ENCODE measurements at regions not wholly inside any gene's neighbourhood (a gene's known extent, or its start where the extent isn't known, plus 50 kb on each side); places are given as distances from the start of the nearest gene placed in this dataset.

- no peaks in the 10 kb centered on the region for H4K20me1 ChIP-seq (ENCODE audit: control insufficient read depth, extremely low read depth, insufficient read depth, low read length)
- dilution Hi-C loops (cut with MboI; ENCODE audit: extremely low pct_ligation_motif_present, low sequenced_read_pairs): no loop called here
- no peak overlapping the region for H3K9ac ChIP-seq (ENCODE audit: control insufficient read depth, extremely low read depth, insufficient read depth, low read length)
- no peak overlapping the region for H2AFZ ChIP-seq (ENCODE audit: control insufficient read depth, low read length)
- no peak overlapping the region for H3K4me2 ChIP-seq (ENCODE audit: control insufficient read depth, extremely low read depth, insufficient read depth, low read depth, low read length)
- no peak for TF ChIP-seq EZH2 (IDR thresholded peaks at IDR 0.05; ENCODE audit: low read length)
- TF ChIP-seq, protein P1, sequence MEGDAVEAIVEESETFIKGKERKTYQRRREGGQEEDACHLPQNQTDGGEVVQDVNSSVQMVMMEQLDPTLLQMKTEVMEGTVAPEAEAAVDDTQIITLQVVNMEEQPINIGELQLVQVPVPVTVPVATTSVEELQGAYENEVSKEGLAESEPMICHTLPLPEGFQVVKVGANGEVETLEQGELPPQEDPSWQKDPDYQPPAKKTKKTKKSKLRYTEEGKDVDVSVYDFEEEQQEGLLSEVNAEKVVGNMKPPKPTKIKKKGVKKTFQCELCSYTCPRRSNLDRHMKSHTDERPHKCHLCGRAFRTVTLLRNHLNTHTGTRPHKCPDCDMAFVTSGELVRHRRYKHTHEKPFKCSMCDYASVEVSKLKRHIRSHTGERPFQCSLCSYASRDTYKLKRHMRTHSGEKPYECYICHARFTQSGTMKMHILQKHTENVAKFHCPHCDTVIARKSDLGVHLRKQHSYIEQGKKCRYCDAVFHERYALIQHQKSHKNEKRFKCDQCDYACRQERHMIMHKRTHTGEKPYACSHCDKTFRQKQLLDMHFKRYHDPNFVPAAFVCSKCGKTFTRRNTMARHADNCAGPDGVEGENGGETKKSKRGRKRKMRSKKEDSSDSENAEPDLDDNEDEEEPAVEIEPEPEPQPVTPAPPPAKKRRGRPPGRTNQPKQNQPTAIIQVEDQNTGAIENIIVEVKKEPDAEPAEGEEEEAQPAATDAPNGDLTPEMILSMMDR (optimal IDR thresholded peaks at IDR 0.05 in 1 of 3, IDR thresholded peaks at IDR 0.05 in 1 of 3, conservative IDR thresholded peaks at IDR 0.05 in 1 of 3; ENCODE audit: extremely low read depth in 1 of 3, insufficient read depth in 2 of 3, low read length in 3 of 3): no peak
- no peaks in the 10 kb centered on the region for H3K36me3 ChIP-seq (ENCODE audit: control insufficient read depth in 2 of 2, extremely low read depth in 1 of 2, insufficient read depth in 2 of 2, low read length in 2 of 2)
- no peak overlapping the region for H3K4me3 ChIP-seq (ENCODE audit: control insufficient read depth in 2 of 3, extremely low read depth in 1 of 3, insufficient read depth in 2 of 3, low read depth in 1 of 3, low read length in 3 of 3)
- H3K27ac ChIP-seq (ENCODE audit: control insufficient read depth, insufficient read depth, low read length): no peak overlapping the region
- peaks cover 14% of the 10 kb centered on the region for H3K4me1 ChIP-seq (ENCODE audit: control insufficient read depth, extremely low read depth, insufficient read depth, low read length)
- no peaks in the 10 kb centered on the region for H3K79me2 ChIP-seq (ENCODE audit: control insufficient read depth, insufficient read depth, low read length)
- no peak for DNase-seq (ENCODE audit: low read depth, low spot score)
- no peak for FAIRE-seq
- H3K9me3 ChIP-seq (ENCODE audit: control insufficient read depth, low read depth, low read length): no peaks in the 10 kb centered on the region
- H3K27me3 ChIP-seq (ENCODE audit: control insufficient read depth, extremely low read depth, insufficient read depth, low read length): no peaks in the 10 kb centered on the region
- H3K9me1 ChIP-seq (ENCODE audit: control insufficient read depth, extremely low read depth, insufficient read depth, low read length): no peaks in the 10 kb centered on the region
These were observed 296.4 kb upstream of the MKLN1 start for GRCh38 chr7:131031099-131031868.

DNA sequence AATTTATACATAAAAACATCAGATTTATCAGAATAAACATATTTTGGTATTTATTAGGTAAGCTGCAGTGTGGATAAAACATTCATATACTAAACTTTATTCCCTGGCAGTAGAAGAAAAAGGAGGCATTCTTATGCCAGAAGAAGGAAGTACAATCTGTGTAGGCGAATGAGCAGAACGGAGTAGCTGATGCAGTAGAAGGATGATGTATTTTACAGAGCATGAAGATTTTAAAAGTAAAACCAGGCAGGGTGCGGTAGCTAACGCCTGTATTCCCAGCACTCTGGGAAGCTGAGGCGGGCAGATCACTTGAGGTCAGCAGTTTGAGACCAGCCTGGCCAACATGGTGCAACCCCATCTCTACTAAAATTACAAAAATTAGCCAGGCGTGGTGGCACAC, 294.9 kb upstream of the MKLN1 start:
- Histone ChIP-seq H3K9me1 (ENCODE audit: control insufficient read depth, extremely low read depth, insufficient read depth, low read length) (no peaks in the 10 kb centered on the region), H2AFZ (ENCODE audit: control insufficient read depth, low read length) (no peak overlapping the region), H3K9ac (ENCODE audit: control insufficient read depth, extremely low read depth, insufficient read depth, low read length) (no peak overlapping the region), H3K27ac (ENCODE audit: control insufficient read depth, insufficient read depth, low read length) (no peak overlapping the region), H3K4me3 (ENCODE audit: control insufficient read depth in 2 of 3, extremely low read depth in 1 of 3, insufficient read depth in 2 of 3, low read depth in 1 of 3, low read length in 3 of 3) (no peak overlapping the region), H3K36me3 (ENCODE audit: control insufficient read depth in 2 of 2, extremely low read depth in 1 of 2, insufficient read depth in 2 of 2, low read length in 2 of 2) (no peaks in the 10 kb centered on the region), H4K20me1 (ENCODE audit: control insufficient read depth, extremely low read depth, insufficient read depth, low read length) (no peaks in the 10 kb centered on the region), H3K79me2 (ENCODE audit: control insufficient read depth, insufficient read depth, low read length) (no peaks in the 10 kb centered on the region), H3K4me2 (ENCODE audit: control insufficient read depth, extremely low read depth, insufficient read depth, low read depth, low read length) (no peak overlapping the region), H3K4me1 (ENCODE audit: control insufficient read depth, extremely low read depth, insufficient read depth, low read length) (peaks cover under 1% of the 10 kb centered on the region), H3K9me3 (ENCODE audit: control insufficient read depth, low read depth, low read length) (no peaks in the 10 kb centered on the region), H3K27me3 (ENCODE audit: control insufficient read depth, extremely low read depth, insufficient read depth, low read length) (no peaks in the 10 kb centered on the region)
- dilution Hi-C loops (cut with MboI; ENCODE audit: extremely low pct_ligation_motif_present, low sequenced_read_pairs): no loop called here
- no peak for FAIRE-seq
- DNase-seq (ENCODE audit: low read depth, low spot score): no peak
- TF ChIP-seq EZH2 (IDR thresholded peaks at IDR 0.05; ENCODE audit: low read length): no peak
- TF ChIP-seq, protein P1 (optimal IDR thresholded peaks at IDR 0.05 in 1 of 3, IDR thresholded peaks at IDR 0.05 in 1 of 3, conservative IDR thresholded peaks at IDR 0.05 in 1 of 3; ENCODE audit: extremely low read depth in 1 of 3, insufficient read depth in 2 of 3, low read length in 3 of 3): no peak

All from keratinocyte (primary cell).